NCI-H460 (cell line): ENCODE measurements at regions not wholly inside any gene's neighbourhood (a gene's known extent, or its start where the extent isn't known, plus 50 kb on each side); places are given as distances from the start of the nearest gene placed in this dataset.

Source experiments
- DNase-seq: peaks from one replicate; pipeline ENCODE4 v3.0.0-alpha.2; 2016; ENCODE audit warnings: low read depth; ENCODE audit errors: extremely low read depth

DNA sequence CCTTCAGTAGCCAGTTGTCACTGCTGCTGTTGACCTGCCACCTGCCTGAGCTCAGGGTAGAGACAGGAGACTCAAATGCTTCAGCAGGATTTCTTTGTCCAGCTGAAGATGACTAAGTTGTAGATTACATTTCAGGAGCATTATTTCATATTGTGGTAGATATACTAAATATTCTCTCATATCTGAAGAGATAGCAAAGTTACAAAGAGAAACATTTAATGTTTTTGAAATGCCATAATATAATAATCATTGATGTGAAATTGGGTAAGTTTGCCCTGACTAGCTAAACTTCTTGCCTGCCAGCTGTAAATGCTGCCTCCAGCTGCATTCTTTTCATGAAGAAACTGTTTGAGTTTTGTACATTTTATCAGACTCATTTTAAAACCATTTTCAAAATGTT is 247.6 kb upstream of the CNKSR2 start:
- DNase-seq, result no peak

DNA sequence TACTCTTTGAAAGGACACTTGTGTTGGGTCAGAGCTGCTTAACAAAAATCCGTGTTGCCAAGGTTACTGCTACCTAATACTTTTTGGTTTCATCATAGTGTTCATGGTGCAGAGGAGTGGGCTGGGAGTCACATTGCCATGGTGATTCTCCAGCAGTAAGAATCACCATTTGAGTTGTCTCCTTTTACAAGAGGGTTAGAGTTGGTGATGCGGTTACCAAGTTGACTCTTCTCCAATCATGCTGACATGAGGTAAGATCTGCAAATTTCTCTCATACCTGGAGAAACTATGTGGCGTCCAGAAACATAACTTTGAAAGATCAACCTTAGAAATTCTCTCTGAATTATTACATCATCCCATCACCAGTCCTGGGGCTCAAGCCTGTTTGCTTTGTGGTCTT is 242.9 kb upstream of the CNKSR2 start:
- no peak for DNase-seq

- no peak for DNase-seq
These were observed 242.4 kb upstream of the CNKSR2 start for GRCh38 chrX:21131786-21132185.

DNA sequence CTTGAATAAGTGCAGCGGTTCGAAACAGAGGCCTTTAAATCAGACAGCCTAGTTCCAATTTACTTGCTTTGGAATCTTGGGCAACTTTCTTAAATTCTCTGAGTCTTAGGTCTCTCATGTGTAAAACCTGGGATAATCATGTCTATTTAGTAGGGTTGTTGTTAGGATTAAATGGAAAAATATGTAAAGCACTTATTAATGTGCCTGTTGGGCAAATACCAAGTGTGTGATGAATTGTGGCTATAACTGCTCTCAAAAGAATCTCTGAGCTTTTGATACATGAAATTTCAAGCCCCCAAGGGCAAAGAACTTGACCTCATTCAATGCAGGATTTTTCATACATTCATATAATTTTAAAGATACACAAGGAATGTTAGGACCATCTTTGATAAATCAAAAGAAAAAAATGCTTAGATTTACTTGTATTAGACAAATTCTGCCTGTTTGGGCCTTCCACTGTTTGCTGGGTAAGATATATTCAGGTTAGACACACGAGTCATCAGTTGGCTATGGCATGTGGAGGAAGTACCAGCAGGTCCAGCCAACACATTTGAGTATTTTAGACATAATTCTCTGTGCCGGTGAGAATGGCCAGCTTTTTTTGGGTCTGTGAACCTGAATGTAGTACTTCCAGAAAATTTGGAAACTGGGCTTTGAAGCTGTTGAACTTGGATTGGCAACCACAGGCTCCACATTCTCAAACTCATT is 241.4 kb upstream of the CNKSR2 start:
- no peak for DNase-seq

- DNase-seq, result no peak
These were observed 224.0 kb upstream of the CNKSR2 start for GRCh38 chrX:21150208-21150607.

DNA sequence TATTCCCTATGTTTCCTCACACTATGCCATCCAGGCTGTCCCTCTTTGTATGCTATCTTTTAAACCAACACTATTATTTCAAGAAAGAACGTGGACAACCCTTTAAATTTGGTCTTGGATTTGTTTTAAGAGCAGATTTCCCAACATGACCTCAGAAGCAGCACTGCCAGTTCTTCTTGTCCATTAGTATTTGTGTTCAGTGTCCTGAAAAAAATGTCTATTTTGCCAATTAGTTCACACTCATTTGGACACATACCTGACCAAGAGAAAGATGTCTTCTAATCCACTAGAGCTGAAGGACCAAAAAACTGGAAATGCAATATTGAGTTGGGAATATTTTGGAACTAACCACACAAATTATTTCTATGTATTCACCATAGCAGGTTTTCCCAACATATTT is 223.2 kb upstream of the CNKSR2 start:
- no peak for DNase-seq

- DNase-seq, result no peak
These were observed 221.2 kb upstream of the CNKSR2 start for GRCh38 chrX:21153033-21153432.

GRCh38 chrX:21153503-21153902 is 220.7 kb upstream of the CNKSR2 start:
- DNase-seq, result peak; percentile 35

GRCh38 chrX:21155916-21156315 is 218.3 kb upstream of the CNKSR2 start:
- DNase-seq, result no peak

DNA sequence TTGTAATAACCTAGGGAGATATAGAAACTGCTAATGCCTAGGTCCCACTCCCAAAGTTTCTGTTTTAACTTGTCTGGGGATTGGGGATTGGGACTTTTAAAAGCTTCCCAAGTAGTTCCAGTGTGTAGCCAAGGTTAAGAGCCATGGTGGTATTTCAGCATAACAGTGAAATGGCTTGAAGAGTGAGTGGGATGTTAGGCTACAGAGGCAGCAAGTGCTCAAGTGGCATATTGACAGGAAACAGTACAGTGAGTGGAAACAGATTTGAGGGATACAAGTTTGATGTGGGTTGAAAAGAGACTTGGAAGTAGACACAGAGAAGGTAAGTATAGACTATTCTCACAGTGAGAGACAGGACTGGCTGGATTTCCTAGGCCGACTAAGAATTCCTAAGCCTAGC is 217.6 kb upstream of the CNKSR2 start:
- no peak for DNase-seq

DNA sequence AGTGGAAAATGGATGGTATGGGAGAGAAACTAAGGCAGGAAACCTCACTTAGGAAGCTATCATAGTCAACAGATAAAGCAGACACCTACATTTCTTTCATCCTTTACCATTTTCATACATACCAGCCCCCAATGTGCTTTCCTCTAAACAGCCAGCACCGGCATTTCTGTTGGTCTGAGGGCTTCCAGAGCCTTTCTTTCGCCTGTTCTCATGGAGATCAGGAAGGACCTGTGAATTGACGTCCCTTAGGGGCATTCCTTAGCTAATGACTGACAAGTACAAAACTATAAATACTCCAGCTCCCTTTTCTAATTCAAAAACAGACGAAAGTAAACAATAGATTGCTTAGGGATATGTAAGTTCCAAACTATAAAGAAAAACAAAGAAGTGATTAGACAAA is 215.5 kb upstream of the CNKSR2 start:
- DNase-seq, result no peak

GRCh38 chrX:21166272-21166982 is 207.8 kb upstream of the CNKSR2 start:
- DNase-seq, result peak; percentile 65

DNA sequence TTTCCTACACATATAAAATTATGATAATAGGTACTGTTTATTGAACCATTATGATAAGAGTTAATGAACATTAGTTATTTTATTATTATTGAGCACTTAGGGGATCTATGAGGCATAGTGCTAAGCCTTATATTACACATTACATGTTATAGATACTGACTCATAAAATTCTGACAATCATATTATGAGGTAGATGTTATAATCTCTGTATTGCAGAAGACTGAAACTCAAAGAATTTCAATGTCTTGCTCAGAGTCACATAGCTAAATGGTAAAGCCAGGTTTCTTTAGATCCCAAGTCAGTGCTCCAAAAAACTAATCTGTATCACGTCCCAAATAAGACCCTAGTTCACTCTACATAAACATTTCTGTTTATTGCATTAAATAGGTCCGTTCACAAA is 207.2 kb upstream of the CNKSR2 start:
- DNase-seq, result peak; percentile 6

DNA sequence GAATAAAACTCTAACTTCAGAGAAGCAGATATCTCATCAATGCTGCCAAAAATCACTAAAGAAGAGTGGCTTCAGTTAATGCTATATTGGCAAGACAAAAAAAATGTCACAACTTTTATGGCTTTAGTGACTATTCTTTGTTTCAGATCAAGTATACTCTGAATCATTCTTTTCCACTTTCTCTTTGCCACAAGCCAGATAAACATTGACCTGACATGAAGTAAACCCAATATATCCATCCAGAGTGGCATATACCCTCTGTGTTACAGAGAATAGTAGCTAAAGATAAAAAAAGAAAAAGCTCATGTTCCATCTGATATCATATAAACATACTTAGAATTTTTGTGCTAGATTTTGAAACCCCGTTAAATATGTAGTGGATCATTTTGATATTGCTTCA is 206.7 kb upstream of the CNKSR2 start:
- no peak for DNase-seq

DNA sequence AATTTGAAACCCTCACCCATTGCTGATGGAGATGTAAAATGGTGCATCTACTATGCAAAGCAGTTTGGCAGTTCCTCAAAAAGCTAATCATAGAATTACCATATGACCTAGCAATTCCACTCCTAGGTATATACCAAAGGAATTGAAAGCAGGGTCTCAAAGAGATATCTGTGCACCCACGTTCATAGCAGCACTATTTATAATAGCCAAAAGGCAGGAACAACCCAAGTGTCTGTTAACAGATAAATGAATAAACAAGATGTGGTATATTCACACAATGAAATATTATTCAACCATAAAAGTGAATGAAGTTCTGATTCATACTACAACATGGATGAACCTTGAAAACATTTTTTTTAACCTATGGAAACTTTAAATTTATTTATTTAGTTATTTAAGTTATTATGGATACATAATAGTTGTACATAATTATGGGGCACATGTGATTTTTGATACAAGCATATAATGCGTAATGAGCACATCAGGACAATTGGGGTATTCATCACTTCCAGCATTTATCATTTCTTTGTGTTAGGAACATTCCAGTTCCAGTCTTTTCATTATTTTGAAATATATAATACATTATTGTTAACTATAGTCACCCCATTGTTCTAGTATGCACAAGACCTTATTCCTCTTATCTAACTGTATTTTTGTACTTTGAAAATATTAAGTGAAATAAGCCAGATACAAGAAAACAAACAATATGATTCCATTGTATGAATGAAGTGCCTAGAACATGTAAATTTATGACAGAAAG is 205.6 kb upstream of the CNKSR2 start:
- DNase-seq, result no peak

DNA sequence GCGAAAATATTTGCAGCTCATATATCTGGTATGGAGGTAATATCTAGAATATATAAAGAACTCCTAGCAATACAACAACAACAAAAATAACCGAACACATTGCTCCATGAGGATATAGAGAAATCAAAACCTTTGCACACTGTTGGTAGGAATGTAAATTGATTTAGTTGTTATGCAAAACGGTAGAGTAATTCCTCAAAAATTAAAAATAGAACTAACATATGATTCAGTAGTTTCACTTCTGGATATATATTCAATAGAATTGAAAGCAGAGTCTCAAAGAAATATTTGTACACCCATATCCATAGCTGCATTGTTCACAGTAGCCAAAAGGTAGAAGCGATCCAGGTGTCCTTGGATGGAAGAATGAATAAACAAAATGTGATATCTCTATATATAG is 203.0 kb upstream of the CNKSR2 start:
- no peak for DNase-seq

- DNase-seq, result no peak
These were observed 199.8 kb upstream of the CNKSR2 start for GRCh38 chrX:21174439-21174838.

DNA sequence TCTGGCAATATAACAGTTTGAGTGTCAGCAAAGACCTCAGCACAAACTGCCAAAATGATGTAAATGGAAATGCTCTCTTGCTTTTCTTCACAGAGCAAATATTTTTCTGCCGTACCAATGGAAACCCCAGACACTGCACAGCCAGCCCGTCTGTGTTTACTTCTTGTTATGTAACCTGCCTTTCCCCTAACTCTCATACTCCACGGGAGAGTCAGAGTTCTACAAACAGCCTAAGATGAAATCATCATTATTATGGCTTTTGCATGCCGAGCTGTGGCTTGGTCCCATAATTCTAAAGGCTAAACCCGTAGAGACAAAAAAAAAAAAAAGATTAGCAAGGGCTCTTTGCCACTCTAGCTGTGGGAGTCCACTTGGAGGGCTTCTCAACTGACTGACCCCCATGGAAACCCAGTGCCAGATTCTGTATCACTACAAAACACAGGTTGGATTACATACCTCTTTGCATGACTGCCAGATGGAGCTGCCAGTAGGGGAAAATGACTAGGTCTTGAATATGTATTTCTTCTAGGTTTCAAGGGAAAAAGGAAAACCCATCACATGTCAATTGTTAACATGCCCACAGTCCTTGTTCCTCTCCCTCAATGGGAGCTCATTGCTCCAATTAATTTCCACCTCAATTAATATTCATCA is 197.2 kb upstream of the CNKSR2 start:
- no peak for DNase-seq

DNA sequence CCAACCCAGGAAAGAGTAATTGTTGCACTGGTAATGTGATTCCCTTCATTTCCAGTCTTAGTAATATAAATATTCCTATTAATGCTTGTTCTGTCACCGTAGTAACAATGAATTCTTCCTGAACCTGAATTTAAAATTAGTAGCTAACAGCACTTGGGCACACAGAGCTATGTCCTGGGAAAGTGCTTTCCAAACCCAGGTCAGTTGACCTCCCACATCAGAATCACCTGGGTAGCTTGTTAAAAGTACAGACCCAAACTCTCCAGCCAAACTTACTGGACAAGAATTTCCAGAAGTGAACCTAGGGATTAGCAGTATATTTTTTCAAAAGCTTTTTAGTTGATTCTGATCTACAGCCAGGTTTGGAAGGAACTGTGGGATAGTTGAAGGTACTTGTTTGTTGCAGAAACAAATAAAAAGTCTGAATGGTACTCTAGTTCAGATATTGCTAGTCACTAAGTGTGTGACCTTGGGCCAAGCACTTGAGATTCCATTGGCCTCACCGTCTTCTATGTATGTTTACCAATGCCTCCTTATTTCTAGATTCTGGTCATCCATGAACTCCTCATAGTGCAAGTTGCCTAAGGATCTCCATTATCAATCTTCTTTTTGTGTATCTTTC is 192.9 kb upstream of the CNKSR2 start:
- no peak for DNase-seq

- DNase-seq, result no peak
These were observed 181.0 kb upstream of the CNKSR2 start for GRCh38 chrX:21193196-21193595.

- no peak for DNase-seq
These were observed 179.7 kb upstream of the CNKSR2 start for GRCh38 chrX:21194526-21194925.
